NCI-H2196 treated with DMSO at 0.1 percent for 48 hours (cell line): ENCODE measurements at regions not wholly inside any gene's neighbourhood (a gene's known extent, or its start where the extent isn't known, plus 50 kb on each side); places are given as distances from the start of the nearest gene placed in this dataset.

Source experiments
- DNase-seq: peaks from one replicate; lab custom pipeline; 2025; ENCODE audit not compliant: unreplicated experiment; lab: John Stamatoyannopoulos, UW

- no peak for DNase-seq
These were observed 1041.8 kb downstream of the TBC1D22A start for GRCh38 chr22:47804281-47804680.

- DNase-seq = no peak
These were observed 1040.0 kb downstream of the TBC1D22A start for GRCh38 chr22:47802421-47802820.

GRCh38 chr22:47801541-47802245, 1039.2 kb downstream of the TBC1D22A start:
- DNase-seq = no peak

GRCh38 chr22:47798229-47798628, 1035.8 kb downstream of the TBC1D22A start:
- no peak for DNase-seq

- DNase-seq = no peak
These were observed 1035.0 kb downstream of the TBC1D22A start for GRCh38 chr22:47797342-47797945.

GRCh38 chr22:47796128-47796908, 1033.9 kb downstream of the TBC1D22A start:
- DNase-seq = no peak

GRCh38 chr22:47795477-47796127, 1033.2 kb downstream of the TBC1D22A start:
- no peak for DNase-seq

- DNase-seq = no peak
These were observed 1032.4 kb downstream of the TBC1D22A start for GRCh38 chr22:47794851-47795250.

GRCh38 chr22:47793304-47794101, 1031.1 kb downstream of the TBC1D22A start:
- DNase-seq = no peak

GRCh38 chr22:47789171-47789570, 1026.7 kb downstream of the TBC1D22A start:
- DNase-seq = no peak

- no peak for DNase-seq
These were observed 1026.0 kb downstream of the TBC1D22A start for GRCh38 chr22:47788461-47788860.

- DNase-seq = no peak
These were observed 1025.2 kb downstream of the TBC1D22A start for GRCh38 chr22:47787501-47788227.

- no peak for DNase-seq
These were observed 1024.3 kb downstream of the TBC1D22A start for GRCh38 chr22:47786650-47787290.

- DNase-seq = no peak
These were observed 1022.5 kb downstream of the TBC1D22A start for GRCh38 chr22:47784991-47785390.

- no peak for DNase-seq
These were observed 1022.0 kb downstream of the TBC1D22A start for GRCh38 chr22:47784367-47784983.

GRCh38 chr22:47783433-47784366, 1021.2 kb downstream of the TBC1D22A start:
- no peak for DNase-seq

GRCh38 chr22:47782328-47783075, 1020.1 kb downstream of the TBC1D22A start:
- no peak for DNase-seq
